NCI-H510A (cell line): ENCODE measurements at regions not wholly inside any gene's neighbourhood (a gene's known extent, or its start where the extent isn't known, plus 50 kb on each side); places are given as distances from the start of the nearest gene placed in this dataset.
"Not testable (repeated sequence)": the region's sequence is repeated elsewhere in the genome, so short reads cannot be mapped to it uniquely, and the experiment has no call there.

Source experiments
- DNase-seq: peaks from one replicate; lab custom pipeline; 2025; lab: John Stamatoyannopoulos, UW

- no peak for DNase-seq
These were observed 726.7 kb downstream of the GRXCR1 start for GRCh38 chr4:43619219-43619618.

- not testable (repeated sequence) for DNase-seq
These were observed 745.4 kb downstream of the GRXCR1 start for GRCh38 chr4:43637893-43638292.

- no peak for DNase-seq
These were observed 759.5 kb downstream of the GRXCR1 start for GRCh38 chr4:43651991-43652390.

GRCh38 chr4:43659547-43659946 lies 767.0 kb downstream of the GRXCR1 start:
- DNase-seq: not testable (repeated sequence)

GRCh38 chr4:43672265-43672885 lies 776.2 kb downstream of the KCTD8 start:
- not testable (repeated sequence) for DNase-seq

- no peak for DNase-seq
These were observed 768.2 kb downstream of the KCTD8 start for GRCh38 chr4:43680421-43680820.

- DNase-seq: no peak
These were observed 766.1 kb downstream of the KCTD8 start for GRCh38 chr4:43682551-43682950.

- DNase-seq: no peak
These were observed 758.5 kb downstream of the KCTD8 start for GRCh38 chr4:43690116-43690515.

GRCh38 chr4:43693876-43694275 lies 754.7 kb downstream of the KCTD8 start:
- DNase-seq: no peak

- DNase-seq: no peak
These were observed 739.2 kb downstream of the KCTD8 start for GRCh38 chr4:43709443-43709842.

GRCh38 chr4:43716721-43717395 lies 731.8 kb downstream of the KCTD8 start:
- DNase-seq: no peak

- no peak for DNase-seq
These were observed 730.2 kb downstream of the KCTD8 start for GRCh38 chr4:43718369-43718768.

- no peak for DNase-seq
These were observed 715.7 kb downstream of the KCTD8 start for GRCh38 chr4:43732829-43733426.

- DNase-seq: no peak
These were observed 706.5 kb downstream of the KCTD8 start for GRCh38 chr4:43742083-43742482.

- no peak for DNase-seq
These were observed 694.0 kb downstream of the KCTD8 start for GRCh38 chr4:43754566-43754965.

GRCh38 chr4:43757147-43757546 lies 691.5 kb downstream of the KCTD8 start:
- DNase-seq: no peak

GRCh38 chr4:43758836-43759235 lies 689.8 kb downstream of the KCTD8 start:
- no peak for DNase-seq

GRCh38 chr4:43763029-43763610 lies 685.5 kb downstream of the KCTD8 start:
- no peak for DNase-seq

- no peak for DNase-seq
These were observed 683.1 kb downstream of the KCTD8 start for GRCh38 chr4:43765514-43765913.

GRCh38 chr4:43766648-43767047 lies 682.0 kb downstream of the KCTD8 start:
- DNase-seq: no peak

GRCh38 chr4:43776371-43776770 lies 672.2 kb downstream of the KCTD8 start:
- no peak for DNase-seq

GRCh38 chr4:43778187-43778915 lies 670.3 kb downstream of the KCTD8 start:
- no peak for DNase-seq
